ENCODE measurements at regions not wholly inside any gene's neighbourhood (a gene's known extent, or its start where the extent isn't known, plus 50 kb on each side); places are given as distances from the start of the nearest gene placed in this dataset.

- no peaks in the 10 kb centered on the region for H3K4me1 ChIP-seq (ENCODE audit: control insufficient read depth in 2 of 2, insufficient read depth in 2 of 2, low read length in 1 of 2)
- no peaks in the 10 kb centered on the region for H3K27me3 ChIP-seq (ENCODE audit: control insufficient read depth in 1 of 2, insufficient read depth in 2 of 2, low read length in 2 of 2)
- no peaks in the 10 kb centered on the region for H3K36me3 ChIP-seq (ENCODE audit: control insufficient read depth in 2 of 2, insufficient read depth in 2 of 2, low read length in 1 of 2)
- H3K9me3 ChIP-seq (ENCODE audit: control insufficient read depth in 2 of 2, insufficient read depth in 1 of 2, low read depth in 1 of 2, low read length in 1 of 2) = peaks cover 0 to 5% of the 10 kb centered on the region in 2 donors
- H3K27ac ChIP-seq (ENCODE audit: low read depth in 2 of 2, low read length in 1 of 2) = no peak overlapping the region
- H3K4me3 ChIP-seq (ENCODE audit: low read depth in 1 of 2, low read length in 2 of 2) = no peak overlapping the region
Observed at GRCh38 chr10:55881588-55881987, 479.5 kb downstream of the ZWINT start.

GRCh38 chr10:55873485-55873884 lies 487.6 kb downstream of the ZWINT start:
- Histone ChIP-seq H3K36me3 (ENCODE audit: control insufficient read depth in 2 of 2, insufficient read depth in 2 of 2, low read length in 1 of 2) (no peaks in the 10 kb centered on the region), H3K9me3 (ENCODE audit: control insufficient read depth in 2 of 2, insufficient read depth in 1 of 2, low read depth in 1 of 2, low read length in 1 of 2) (no peaks in the 10 kb centered on the region), H3K27me3 (ENCODE audit: control insufficient read depth in 1 of 2, insufficient read depth in 2 of 2, low read length in 2 of 2) (no peaks in the 10 kb centered on the region), H3K4me3 (ENCODE audit: low read depth in 1 of 2, low read length in 2 of 2) (no peak overlapping the region), H3K4me1 (ENCODE audit: control insufficient read depth in 2 of 2, insufficient read depth in 2 of 2, low read length in 1 of 2) (no peaks in the 10 kb centered on the region), H3K27ac (ENCODE audit: low read depth in 2 of 2, low read length in 1 of 2) (no peak overlapping the region)
- 41 to 49% methylated on average over 2 of the region's 2 CpGs for WGBS, 2 donors

- Histone ChIP-seq H3K9me3 (ENCODE audit: control insufficient read depth in 2 of 2, insufficient read depth in 1 of 2, low read depth in 1 of 2, low read length in 1 of 2) (no peaks in the 10 kb centered on the region), H3K4me3 (ENCODE audit: low read depth in 1 of 2, low read length in 2 of 2) (no peak overlapping the region), H3K36me3 (ENCODE audit: control insufficient read depth in 2 of 2, insufficient read depth in 2 of 2, low read length in 1 of 2) (no peaks in the 10 kb centered on the region), H3K27ac (ENCODE audit: low read depth in 2 of 2, low read length in 1 of 2) (no peak overlapping the region), H3K4me1 (ENCODE audit: control insufficient read depth in 2 of 2, insufficient read depth in 2 of 2, low read length in 1 of 2) (no peaks in the 10 kb centered on the region), H3K27me3 (ENCODE audit: control insufficient read depth in 1 of 2, insufficient read depth in 2 of 2, low read length in 2 of 2) (no peaks in the 10 kb centered on the region)
- WGBS, 2 donors = 46 to 67% methylated on average over 1 of the region's 1 CpG
Observed at GRCh38 chr10:55870186-55870585, 490.9 kb downstream of the ZWINT start.

GRCh38 chr10:55867848-55868247 lies 493.2 kb downstream of the ZWINT start:
- no peak overlapping the region for H3K4me3 ChIP-seq (ENCODE audit: low read depth in 1 of 2, low read length in 2 of 2)
- 16 to 24% methylated on average over 1 of the region's 1 CpG for WGBS, 2 donors
- no peaks in the 10 kb centered on the region for H3K36me3 ChIP-seq (ENCODE audit: control insufficient read depth in 2 of 2, insufficient read depth in 2 of 2, low read length in 1 of 2)
- no peaks in the 10 kb centered on the region for H3K4me1 ChIP-seq (ENCODE audit: control insufficient read depth in 2 of 2, insufficient read depth in 2 of 2, low read length in 1 of 2)
- no peaks in the 10 kb centered on the region for H3K27me3 ChIP-seq (ENCODE audit: control insufficient read depth in 1 of 2, insufficient read depth in 2 of 2, low read length in 2 of 2)
- no peaks in the 10 kb centered on the region for H3K9me3 ChIP-seq (ENCODE audit: control insufficient read depth in 2 of 2, insufficient read depth in 1 of 2, low read depth in 1 of 2, low read length in 1 of 2)
- no peak overlapping the region for H3K27ac ChIP-seq (ENCODE audit: low read depth in 2 of 2, low read length in 1 of 2)

- Histone ChIP-seq H3K9me3 (ENCODE audit: control insufficient read depth in 2 of 2, insufficient read depth in 1 of 2, low read depth in 1 of 2, low read length in 1 of 2) (peaks cover 0 to 2% of the 10 kb centered on the region in 2 donors), H3K4me3 (ENCODE audit: low read depth in 1 of 2, low read length in 2 of 2) (no peak overlapping the region), H3K27me3 (ENCODE audit: control insufficient read depth in 1 of 2, insufficient read depth in 2 of 2, low read length in 2 of 2) (no peaks in the 10 kb centered on the region), H3K4me1 (ENCODE audit: control insufficient read depth in 2 of 2, insufficient read depth in 2 of 2, low read length in 1 of 2) (no peaks in the 10 kb centered on the region), H3K27ac (ENCODE audit: low read depth in 2 of 2, low read length in 1 of 2) (no peak overlapping the region), H3K36me3 (ENCODE audit: control insufficient read depth in 2 of 2, insufficient read depth in 2 of 2, low read length in 1 of 2) (no peaks in the 10 kb centered on the region)
- 78 to 79% methylated on average over 1 of the region's 1 CpG for whole genome bisulfite sequencing, 2 donors
Observed at GRCh38 chr10:55858730-55859129, 502.3 kb downstream of the ZWINT start.

GRCh38 chr10:55852900-55853299 lies 508.2 kb downstream of the ZWINT start:
- Histone ChIP-seq H3K27ac (ENCODE audit: low read depth in 2 of 2, low read length in 1 of 2) (no peak overlapping the region), H3K36me3 (ENCODE audit: control insufficient read depth in 2 of 2, insufficient read depth in 2 of 2, low read length in 1 of 2) (no peaks in the 10 kb centered on the region), H3K9me3 (ENCODE audit: control insufficient read depth in 2 of 2, insufficient read depth in 1 of 2, low read depth in 1 of 2, low read length in 1 of 2) (peaks cover 0 to 2% of the 10 kb centered on the region in 2 donors), H3K4me3 (ENCODE audit: low read depth in 1 of 2, low read length in 2 of 2) (no peak overlapping the region), H3K27me3 (ENCODE audit: control insufficient read depth in 1 of 2, insufficient read depth in 2 of 2, low read length in 2 of 2) (no peaks in the 10 kb centered on the region), H3K4me1 (ENCODE audit: control insufficient read depth in 2 of 2, insufficient read depth in 2 of 2, low read length in 1 of 2) (no peaks in the 10 kb centered on the region)
- 66% methylated on average over 3 of the region's 3 CpGs for whole genome bisulfite sequencing, 2 donors

GRCh38 chr10:55837273-55837672 lies 523.8 kb downstream of the ZWINT start:
- Histone ChIP-seq H3K27ac (ENCODE audit: low read depth in 2 of 2, low read length in 1 of 2) (no peak overlapping the region), H3K4me1 (ENCODE audit: control insufficient read depth in 2 of 2, insufficient read depth in 2 of 2, low read length in 1 of 2) (no peaks in the 10 kb centered on the region), H3K27me3 (ENCODE audit: control insufficient read depth in 1 of 2, insufficient read depth in 2 of 2, low read length in 2 of 2) (no peaks in the 10 kb centered on the region), H3K4me3 (ENCODE audit: low read depth in 1 of 2, low read length in 2 of 2) (no peak overlapping the region), H3K9me3 (ENCODE audit: control insufficient read depth in 2 of 2, insufficient read depth in 1 of 2, low read depth in 1 of 2, low read length in 1 of 2) (no peaks in the 10 kb centered on the region), H3K36me3 (ENCODE audit: control insufficient read depth in 2 of 2, insufficient read depth in 2 of 2, low read length in 1 of 2) (no peaks in the 10 kb centered on the region)
- WGBS, 2 donors = 87 to 89% methylated on average over 2 of the region's 2 CpGs

GRCh38 chr10:55822096-55822495 lies 539.0 kb downstream of the ZWINT start:
- H3K27ac ChIP-seq (ENCODE audit: low read depth in 2 of 2, low read length in 1 of 2) = no peak overlapping the region
- H3K9me3 ChIP-seq (ENCODE audit: control insufficient read depth in 2 of 2, insufficient read depth in 1 of 2, low read depth in 1 of 2, low read length in 1 of 2) = peaks cover 0 to 4% of the 10 kb centered on the region in 2 donors
- WGBS, 2 donors = 74 to 77% methylated on average over 1 of the region's 1 CpG
- H3K4me3 ChIP-seq (ENCODE audit: low read depth in 1 of 2, low read length in 2 of 2) = no peak overlapping the region
- H3K36me3 ChIP-seq (ENCODE audit: control insufficient read depth in 2 of 2, insufficient read depth in 2 of 2, low read length in 1 of 2) = no peaks in the 10 kb centered on the region
- H3K4me1 ChIP-seq (ENCODE audit: control insufficient read depth in 2 of 2, insufficient read depth in 2 of 2, low read length in 1 of 2) = no peaks in the 10 kb centered on the region
- H3K27me3 ChIP-seq (ENCODE audit: control insufficient read depth in 1 of 2, insufficient read depth in 2 of 2, low read length in 2 of 2) = no peaks in the 10 kb centered on the region

- peaks cover 0 to 4% of the 10 kb centered on the region in 2 donors for H3K9me3 ChIP-seq (ENCODE audit: control insufficient read depth in 2 of 2, insufficient read depth in 1 of 2, low read depth in 1 of 2, low read length in 1 of 2)
- no peaks in the 10 kb centered on the region for H3K36me3 ChIP-seq (ENCODE audit: control insufficient read depth in 2 of 2, insufficient read depth in 2 of 2, low read length in 1 of 2)
- H3K4me3 ChIP-seq (ENCODE audit: low read depth in 1 of 2, low read length in 2 of 2) = no peak overlapping the region
- no peaks in the 10 kb centered on the region for H3K4me1 ChIP-seq (ENCODE audit: control insufficient read depth in 2 of 2, insufficient read depth in 2 of 2, low read length in 1 of 2)
- no peak overlapping the region for H3K27ac ChIP-seq (ENCODE audit: low read depth in 2 of 2, low read length in 1 of 2)
- H3K27me3 ChIP-seq (ENCODE audit: control insufficient read depth in 1 of 2, insufficient read depth in 2 of 2, low read length in 2 of 2) = no peaks in the 10 kb centered on the region
- 75% methylated on average over 4 of the region's 4 CpGs for WGBS, 2 donors
Observed at GRCh38 chr10:55820478-55820877, 540.6 kb downstream of the ZWINT start.

GRCh38 chr10:55820071-55820470 lies 541.0 kb downstream of the ZWINT start:
- WGBS, 2 donors = 76 to 77% methylated on average over 3 of the region's 3 CpGs

More at GRCh38 chr10:55820071-55820470, 541.0 kb downstream of the ZWINT start:
- Histone ChIP-seq H3K4me1 (ENCODE audit: control insufficient read depth in 2 of 2, insufficient read depth in 2 of 2, low read length in 1 of 2) (no peaks in the 10 kb centered on the region), H3K9me3 (ENCODE audit: control insufficient read depth in 2 of 2, insufficient read depth in 1 of 2, low read depth in 1 of 2, low read length in 1 of 2) (peaks cover 0 to 4% of the 10 kb centered on the region in 2 donors), H3K27ac (ENCODE audit: low read depth in 2 of 2, low read length in 1 of 2) (no peak overlapping the region), H3K4me3 (ENCODE audit: low read depth in 1 of 2, low read length in 2 of 2) (no peak overlapping the region), H3K27me3 (ENCODE audit: control insufficient read depth in 1 of 2, insufficient read depth in 2 of 2, low read length in 2 of 2) (no peaks in the 10 kb centered on the region), H3K36me3 (ENCODE audit: control insufficient read depth in 2 of 2, insufficient read depth in 2 of 2, low read length in 1 of 2) (no peaks in the 10 kb centered on the region)

All from esophagus (tissue), 2 donors.